Transverse colon (tissue), 4 donors: ENCODE measurements at regions not wholly inside any gene's neighbourhood (a gene's known extent, or its start where the extent isn't known, plus 50 kb on each side); places are given as distances from the start of the nearest gene placed in this dataset.

Source experiments
- POLR2AphosphoS5 ChIP-seq, 3 donors: sonication (generic); formaldehyde crosslinking; IDR thresholded peaks; one replicate each; pipeline ENCODE4 v1.6.1; 2016; ENCODE audit warnings: antibody characterized with exemption in 3 of 3
- TF ChIP-seq, protein P1 (sequence below), 5 experiments: fragments of 200-600 bp in 3 of 5; fragments of 450-650 bp in 2 of 5; sonication (generic) in 3 of 5; IDR thresholded peaks; 1 replicate in 2 of 5; 2 replicates in 3 of 5; pipeline ENCODE4 v1.5.1; 2016 to 2017; ENCODE audit warnings: antibody characterized with exemption in 5 of 5, inconsistent platforms in 3 of 5, mild to moderate bottlenecking in 2 of 5, moderate library complexity in 1 of 5

DNA sequence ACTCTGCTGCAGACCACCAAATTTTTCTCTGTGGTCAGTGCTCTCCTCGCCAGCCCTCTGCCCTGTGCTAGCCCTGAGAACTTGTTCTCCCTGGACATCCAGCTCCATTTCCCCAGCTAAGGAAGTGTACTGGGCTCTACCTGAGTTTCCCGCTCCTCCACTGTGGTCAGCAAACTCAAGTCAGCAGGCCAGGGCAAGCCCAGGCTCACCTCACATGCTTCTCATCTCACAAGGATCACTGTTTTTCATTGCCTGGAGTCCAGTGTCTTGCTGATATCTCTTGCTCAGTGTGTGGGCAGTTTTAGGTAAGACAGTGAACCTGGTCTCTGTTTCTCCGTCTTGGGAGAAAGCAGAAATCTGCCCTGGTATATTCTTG lies 201.4 kb downstream of the FOXO1 start:
- TF ChIP-seq POLR2AphosphoS5 (IDR thresholded peaks at IDR 0.05), result no peak
- TF ChIP-seq, protein P1, sequence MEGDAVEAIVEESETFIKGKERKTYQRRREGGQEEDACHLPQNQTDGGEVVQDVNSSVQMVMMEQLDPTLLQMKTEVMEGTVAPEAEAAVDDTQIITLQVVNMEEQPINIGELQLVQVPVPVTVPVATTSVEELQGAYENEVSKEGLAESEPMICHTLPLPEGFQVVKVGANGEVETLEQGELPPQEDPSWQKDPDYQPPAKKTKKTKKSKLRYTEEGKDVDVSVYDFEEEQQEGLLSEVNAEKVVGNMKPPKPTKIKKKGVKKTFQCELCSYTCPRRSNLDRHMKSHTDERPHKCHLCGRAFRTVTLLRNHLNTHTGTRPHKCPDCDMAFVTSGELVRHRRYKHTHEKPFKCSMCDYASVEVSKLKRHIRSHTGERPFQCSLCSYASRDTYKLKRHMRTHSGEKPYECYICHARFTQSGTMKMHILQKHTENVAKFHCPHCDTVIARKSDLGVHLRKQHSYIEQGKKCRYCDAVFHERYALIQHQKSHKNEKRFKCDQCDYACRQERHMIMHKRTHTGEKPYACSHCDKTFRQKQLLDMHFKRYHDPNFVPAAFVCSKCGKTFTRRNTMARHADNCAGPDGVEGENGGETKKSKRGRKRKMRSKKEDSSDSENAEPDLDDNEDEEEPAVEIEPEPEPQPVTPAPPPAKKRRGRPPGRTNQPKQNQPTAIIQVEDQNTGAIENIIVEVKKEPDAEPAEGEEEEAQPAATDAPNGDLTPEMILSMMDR (IDR thresholded peaks at IDR 0.05), result no peak
